Vagina (tissue), 2 donors: ENCODE measurements at regions not wholly inside any gene's neighbourhood (a gene's known extent, or its start where the extent isn't known, plus 50 kb on each side); places are given as distances from the start of the nearest gene placed in this dataset.

Source experiments
- DNase-seq, 2 donors: peaks; one replicate each; pipeline ENCODE4 v3.0.0-alpha.2; 2017; ENCODE audit errors: extremely low spot score in 2 of 2
- H3K27ac ChIP-seq: fragments of 200-600 bp; sonication (generic); one replicate; pipeline ENCODE4 v1.5.1; 2019
- H3K27me3 ChIP-seq: fragments of 200-600 bp; sonication (generic); one replicate; pipeline ENCODE4 v1.5.1; 2019
- H3K36me3 ChIP-seq, 2 donors: fragments of 200-600 bp; sonication (generic); one replicate each; pipeline ENCODE4 v1.5.1; 2017 to 2019
- H3K4me1 ChIP-seq: fragments of 200-600 bp; sonication (generic); one replicate; pipeline ENCODE4 v1.5.1; 2019
- H3K4me3 ChIP-seq, 2 donors: fragments of 200-600 bp; sonication (generic); 1 replicate in 1 of 2; 2 replicates in 1 of 2; pipeline ENCODE4 v1.5.1; 2016 to 2019
- H3K9me3 ChIP-seq: fragments of 200-600 bp; sonication (generic); one replicate; pipeline ENCODE4 v1.5.1; 2019
- CTCF ChIP-seq, 3 experiments: fragments of 450-650 bp in 2 of 3; fragments of 200-600 bp in 1 of 3; sonication (generic) in 1 of 3; IDR thresholded peaks; one replicate each; pipeline ENCODE4 v1.5.1; 2017 to 2019; ENCODE audit warnings: antibody characterized with exemption in 3 of 3, mild to moderate bottlenecking in 2 of 3, moderate library complexity in 2 of 3
- POLR2A ChIP-seq, 2 donors: fragments of 450-650 bp; IDR thresholded peaks; one replicate each; pipeline ENCODE4 v1.6.1; 2017; ENCODE audit warnings: antibody characterized with exemption in 2 of 2, mild to moderate bottlenecking in 2 of 2, moderate library complexity in 2 of 2
- POLR2AphosphoS5 ChIP-seq, 2 donors: sonication (generic); formaldehyde crosslinking; IDR thresholded peaks; one replicate each; pipeline ENCODE4 v1.9.0; 2017; ENCODE audit warnings: antibody characterized with exemption in 2 of 2, mild to moderate bottlenecking in 2 of 2, low read depth in 1 of 2; ENCODE audit not compliant: insufficient read depth in 1 of 2
- intact Hi-C: fragments of 100-400 bp; cut with DNase I; formaldehyde crosslinking; loops from one replicate; pipeline ENCODE4 v1.15.1; 2023

DNA sequence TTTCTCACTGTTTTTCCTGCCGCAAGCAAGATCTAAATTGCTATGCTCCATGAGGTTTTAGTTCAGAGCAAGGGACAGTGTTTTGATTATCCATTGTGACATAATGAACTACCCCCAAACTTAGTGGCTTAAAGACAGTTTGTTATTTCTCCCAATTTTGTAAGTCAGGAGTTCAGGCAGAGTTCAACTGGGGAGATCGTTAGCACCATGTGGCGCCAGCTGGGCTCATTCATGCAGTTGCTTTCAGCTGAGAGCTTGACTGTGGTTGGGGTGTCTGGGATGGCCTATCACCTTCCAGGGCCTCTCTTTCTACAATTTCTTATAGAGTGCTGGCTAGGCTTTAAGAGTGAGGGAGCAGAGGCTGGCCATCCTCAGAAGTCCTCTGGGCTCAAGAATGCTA lies 382.9 kb upstream of the CELF4 start:
- Histone ChIP-seq H3K9me3 (no peaks in the 10 kb centered on the region), H3K27ac (no peak overlapping the region), H3K4me1 (no peaks in the 10 kb centered on the region), H3K27me3 (no peaks in the 10 kb centered on the region), H3K4me3 (no peak overlapping the region), H3K36me3 (no peaks in the 10 kb centered on the region)
- DNase-seq = no peak
- intact Hi-C loops = no loop called here
- no peak for TF ChIP-seq CTCF (IDR thresholded peaks at IDR 0.05)

DNA sequence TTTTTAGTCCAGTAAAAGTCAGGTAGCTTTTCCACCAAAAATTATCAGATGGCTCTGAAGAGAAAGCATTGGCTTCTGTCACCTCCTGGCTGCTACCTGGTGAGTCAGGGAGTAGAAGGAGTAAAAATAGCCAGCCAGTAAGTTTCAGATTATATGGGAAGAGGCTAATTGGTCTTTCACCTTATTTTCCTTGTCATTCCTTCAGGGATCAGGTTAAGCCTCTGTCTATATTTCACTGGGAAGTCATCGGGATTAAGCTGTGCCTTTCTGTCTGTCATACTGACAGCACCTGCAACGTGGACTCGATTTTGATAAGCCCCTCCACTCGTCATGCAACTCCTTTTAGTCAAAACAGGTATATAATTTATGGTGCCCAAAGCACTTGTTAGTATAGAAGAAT lies 380.7 kb upstream of the CELF4 start:
- H3K4me1 ChIP-seq = no peaks in the 10 kb centered on the region
- no peak overlapping the region for H3K4me3 ChIP-seq
- no peaks in the 10 kb centered on the region for H3K36me3 ChIP-seq
- H3K27ac ChIP-seq = no peak overlapping the region
- no peaks in the 10 kb centered on the region for H3K27me3 ChIP-seq
- no peak for DNase-seq
- no peaks in the 10 kb centered on the region for H3K9me3 ChIP-seq
- intact Hi-C loops = no loop called here
- no peak for TF ChIP-seq POLR2AphosphoS5 (IDR thresholded peaks at IDR 0.05; ENCODE audit: insufficient read depth in 1 of 2, low read depth in 1 of 2)

DNA sequence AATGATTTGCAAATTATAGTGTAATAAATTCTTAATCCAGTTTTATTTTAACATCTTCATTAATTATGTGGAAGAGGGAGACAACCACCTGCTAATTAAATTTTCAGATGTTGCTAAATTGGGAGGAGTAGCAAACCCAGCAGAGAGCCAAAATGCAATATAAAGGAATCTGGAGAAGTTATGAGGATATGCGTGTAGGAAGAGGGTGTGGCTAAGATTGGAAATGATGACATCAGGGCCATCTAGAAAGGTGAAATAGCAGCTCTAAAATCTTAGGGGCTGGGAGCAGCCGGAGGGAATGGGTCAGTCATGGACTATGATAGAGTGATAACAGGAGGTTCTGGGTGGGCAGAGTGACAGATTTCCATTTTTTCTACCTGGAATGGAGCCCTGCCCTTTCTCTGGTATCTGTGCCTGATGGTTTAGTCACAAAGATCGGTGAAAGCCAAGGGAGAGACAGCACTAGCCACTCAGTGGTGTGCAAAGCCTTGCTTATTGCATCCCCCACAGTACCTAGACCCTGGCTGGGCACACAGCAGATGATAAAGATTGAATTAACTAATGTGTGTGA lies 379.2 kb upstream of the CELF4 start:
- H3K9me3 ChIP-seq = no peaks in the 10 kb centered on the region
- no peaks in the 10 kb centered on the region for H3K27me3 ChIP-seq
- no peak overlapping the region for H3K27ac ChIP-seq
- H3K4me1 ChIP-seq = no peaks in the 10 kb centered on the region
- no peak overlapping the region for H3K4me3 ChIP-seq
- no peaks in the 10 kb centered on the region for H3K36me3 ChIP-seq
- no peak for DNase-seq
- intact Hi-C loops = no loop called here
- TF ChIP-seq CTCF (IDR thresholded peaks at IDR 0.05) (no peak), POLR2A (IDR thresholded peaks at IDR 0.05) (no peak), POLR2AphosphoS5 (IDR thresholded peaks at IDR 0.05; ENCODE audit: insufficient read depth in 1 of 2, low read depth in 1 of 2) (no peak)

DNA sequence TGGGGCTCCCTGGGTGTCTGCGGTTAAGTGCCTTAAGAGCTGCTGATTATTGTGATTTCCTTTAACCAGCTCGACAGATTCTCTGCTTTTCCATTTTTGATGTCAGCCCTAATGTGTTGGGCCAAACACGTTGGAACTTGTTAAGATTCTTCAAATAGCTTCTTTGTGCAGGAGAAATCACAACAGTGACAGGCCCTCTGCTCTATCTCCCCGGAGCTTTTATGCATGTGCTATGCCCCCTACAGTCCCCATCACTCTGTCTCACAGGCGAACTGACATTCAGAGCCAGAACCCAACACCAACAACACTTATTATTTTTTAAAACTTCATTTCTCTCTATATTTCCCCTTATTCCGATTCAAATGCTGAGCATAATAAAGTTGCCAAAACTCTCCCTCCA lies 371.7 kb upstream of the CELF4 start:
- no peak overlapping the region for H3K4me3 ChIP-seq
- intact Hi-C loops = no loop called here
- H3K27ac ChIP-seq = no peak overlapping the region
- H3K9me3 ChIP-seq = no peaks in the 10 kb centered on the region
- no peaks in the 10 kb centered on the region for H3K27me3 ChIP-seq
- no peaks in the 10 kb centered on the region for H3K36me3 ChIP-seq
- no peak for DNase-seq
- H3K4me1 ChIP-seq = no peaks in the 10 kb centered on the region
- TF ChIP-seq CTCF (IDR thresholded peaks at IDR 0.05) = no peak
- no peak for TF ChIP-seq POLR2AphosphoS5 (IDR thresholded peaks at IDR 0.05; ENCODE audit: insufficient read depth in 1 of 2, low read depth in 1 of 2)

GRCh38 chr18:37935086-37935485 lies 369.5 kb upstream of the CELF4 start:
- Histone ChIP-seq H3K4me3 (no peak overlapping the region), H3K9me3 (no peaks in the 10 kb centered on the region), H3K27me3 (no peaks in the 10 kb centered on the region), H3K27ac (no peak overlapping the region), H3K36me3 (no peaks in the 10 kb centered on the region), H3K4me1 (no peaks in the 10 kb centered on the region)
- intact Hi-C loops = no loop called here
- DNase-seq = no peak
- TF ChIP-seq CTCF (IDR thresholded peaks at IDR 0.05) (no peak), POLR2A (IDR thresholded peaks at IDR 0.05) (no peak), POLR2AphosphoS5 (IDR thresholded peaks at IDR 0.05; ENCODE audit: insufficient read depth in 1 of 2, low read depth in 1 of 2) (no peak)

DNA sequence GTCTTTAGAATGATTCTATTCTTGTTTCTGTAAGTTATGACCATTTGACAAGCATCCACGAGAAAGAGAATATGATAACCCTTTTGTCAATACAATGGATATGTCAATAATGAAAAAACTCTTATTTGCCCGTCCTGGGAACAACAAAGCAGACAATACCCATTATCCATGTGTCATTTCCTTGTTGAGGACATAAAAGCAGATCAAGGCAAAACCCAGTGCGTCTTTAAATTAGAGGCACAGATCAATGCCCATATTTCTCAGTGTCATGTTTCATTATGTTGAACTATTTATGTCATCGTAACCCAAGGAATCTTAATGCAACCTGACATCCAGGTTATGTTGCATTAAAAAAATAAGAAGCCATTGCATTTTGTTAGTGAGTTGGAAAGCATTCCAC lies 365.0 kb upstream of the CELF4 start:
- no peak for TF ChIP-seq POLR2A (IDR thresholded peaks at IDR 0.05)
- TF ChIP-seq POLR2AphosphoS5 (IDR thresholded peaks at IDR 0.05; ENCODE audit: insufficient read depth in 1 of 2, low read depth in 1 of 2) = no peak
- TF ChIP-seq CTCF (IDR thresholded peaks at IDR 0.05) = no peak
- Histone ChIP-seq H3K9me3 (no peaks in the 10 kb centered on the region), H3K4me1 (no peaks in the 10 kb centered on the region), H3K4me3 (no peak overlapping the region), H3K36me3 (no peaks in the 10 kb centered on the region), H3K27ac (no peak overlapping the region), H3K27me3 (no peaks in the 10 kb centered on the region)
- intact Hi-C loops = no loop called here
- DNase-seq = no peak
